Retinal pigment epithelial cell (primary cell): ENCODE measurements at regions not wholly inside any gene's neighbourhood (a gene's known extent, or its start where the extent isn't known, plus 50 kb on each side); places are given as distances from the start of the nearest gene placed in this dataset.

ENCODE experiments used
- DNase-seq: peaks from one replicate; pipeline ENCODE4 v3.0.0-alpha.2; 2010; ENCODE audit warnings: low read depth
- H3K4me3 ChIP-seq: 2 replicates; pipeline ENCODE4 v1.5.1; 2011; ENCODE audit warnings: mild to moderate bottlenecking, low read length, control low read depth, moderate library complexity
- TF ChIP-seq, protein P1 (sequence below): conservative IDR thresholded peaks from 2 replicates; pipeline ENCODE4 v1.5.1; 2011; ENCODE audit warnings: low read depth, low read length, control low read depth, inconsistent platforms

- no peak for DNase-seq
- TF ChIP-seq, protein P1, sequence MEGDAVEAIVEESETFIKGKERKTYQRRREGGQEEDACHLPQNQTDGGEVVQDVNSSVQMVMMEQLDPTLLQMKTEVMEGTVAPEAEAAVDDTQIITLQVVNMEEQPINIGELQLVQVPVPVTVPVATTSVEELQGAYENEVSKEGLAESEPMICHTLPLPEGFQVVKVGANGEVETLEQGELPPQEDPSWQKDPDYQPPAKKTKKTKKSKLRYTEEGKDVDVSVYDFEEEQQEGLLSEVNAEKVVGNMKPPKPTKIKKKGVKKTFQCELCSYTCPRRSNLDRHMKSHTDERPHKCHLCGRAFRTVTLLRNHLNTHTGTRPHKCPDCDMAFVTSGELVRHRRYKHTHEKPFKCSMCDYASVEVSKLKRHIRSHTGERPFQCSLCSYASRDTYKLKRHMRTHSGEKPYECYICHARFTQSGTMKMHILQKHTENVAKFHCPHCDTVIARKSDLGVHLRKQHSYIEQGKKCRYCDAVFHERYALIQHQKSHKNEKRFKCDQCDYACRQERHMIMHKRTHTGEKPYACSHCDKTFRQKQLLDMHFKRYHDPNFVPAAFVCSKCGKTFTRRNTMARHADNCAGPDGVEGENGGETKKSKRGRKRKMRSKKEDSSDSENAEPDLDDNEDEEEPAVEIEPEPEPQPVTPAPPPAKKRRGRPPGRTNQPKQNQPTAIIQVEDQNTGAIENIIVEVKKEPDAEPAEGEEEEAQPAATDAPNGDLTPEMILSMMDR, result no peak
- no peak overlapping the region for H3K4me3 ChIP-seq
Observed at GRCh38 chr12:124668602-124669001, 101.2 kb upstream of the NCOR2 start.

DNA sequence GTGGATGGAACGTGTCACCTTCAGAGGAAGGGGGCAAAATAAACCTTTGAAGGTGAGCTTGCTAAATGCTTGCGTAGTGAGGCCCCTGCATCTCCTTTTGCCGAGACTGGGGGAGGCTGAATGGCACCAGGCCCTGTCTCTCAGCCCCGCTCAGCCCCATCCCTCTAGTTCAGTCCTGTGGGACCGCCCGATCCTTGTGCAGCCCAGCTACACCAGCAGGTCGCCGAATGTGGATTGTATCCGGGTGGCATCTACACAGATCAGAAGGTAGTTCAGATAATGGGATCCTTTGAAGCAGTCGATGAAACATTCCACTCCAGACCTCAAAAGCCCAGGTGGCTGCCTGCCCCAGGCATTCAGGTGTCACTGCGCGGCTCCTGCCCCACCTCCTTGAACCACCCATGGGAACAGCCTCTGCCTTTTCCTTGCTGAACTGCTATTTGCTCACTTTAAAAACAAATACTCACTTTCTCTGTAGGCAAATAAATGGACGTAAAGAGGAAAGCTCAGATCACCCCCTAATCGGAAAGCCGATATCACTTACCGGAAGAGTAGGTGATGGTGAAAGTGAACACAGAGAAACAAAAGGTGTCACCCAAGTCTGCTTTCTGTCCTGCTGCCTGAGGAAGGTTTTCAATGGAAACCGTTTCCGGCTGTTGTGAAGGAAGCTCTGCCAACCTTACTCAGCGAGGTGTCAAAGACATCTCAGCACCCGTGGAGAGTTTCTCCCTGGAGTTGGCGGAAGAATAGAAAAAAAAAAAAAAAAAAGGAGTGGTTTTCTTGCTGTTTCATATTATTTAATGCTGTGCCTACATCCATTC, 100.3 kb upstream of the NCOR2 start:
- no peak overlapping the region for H3K4me3 ChIP-seq
- DNase-seq, result no peak
- TF ChIP-seq, protein P1, result no peak

GRCh38 chr12:124666722-124667259, 99.4 kb upstream of the NCOR2 start:
- DNase-seq, result no peak
- no peak overlapping the region for H3K4me3 ChIP-seq
- TF ChIP-seq, protein P1, result no peak

DNA sequence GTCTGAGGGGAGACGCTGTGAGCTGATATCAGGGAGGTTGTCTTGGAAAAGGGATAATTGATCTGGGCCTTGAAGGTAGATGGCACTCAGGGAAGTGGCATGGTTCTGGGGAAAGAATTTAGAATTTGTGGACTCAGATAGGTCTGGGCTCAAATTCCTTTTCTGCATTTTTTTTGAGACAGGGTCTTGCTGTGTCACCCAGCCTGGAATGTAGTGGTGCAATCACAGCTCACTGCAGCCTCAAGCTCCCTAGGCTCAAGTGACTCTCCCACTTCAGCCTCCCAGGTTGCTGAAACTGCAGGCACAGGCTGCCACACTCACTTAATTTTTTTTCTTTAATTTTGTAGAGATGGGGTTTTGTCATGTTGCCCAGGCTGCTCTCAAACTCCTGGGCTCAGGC, 98.1 kb upstream of the NCOR2 start:
- TF ChIP-seq, protein P1, result no peak
- DNase-seq, result no peak
- no peak overlapping the region for H3K4me3 ChIP-seq

- TF ChIP-seq, protein P1, result no peak
- no peak overlapping the region for H3K4me3 ChIP-seq
- no peak for DNase-seq
Observed at GRCh38 chr12:124664395-124665111, 97.1 kb upstream of the NCOR2 start.

DNA sequence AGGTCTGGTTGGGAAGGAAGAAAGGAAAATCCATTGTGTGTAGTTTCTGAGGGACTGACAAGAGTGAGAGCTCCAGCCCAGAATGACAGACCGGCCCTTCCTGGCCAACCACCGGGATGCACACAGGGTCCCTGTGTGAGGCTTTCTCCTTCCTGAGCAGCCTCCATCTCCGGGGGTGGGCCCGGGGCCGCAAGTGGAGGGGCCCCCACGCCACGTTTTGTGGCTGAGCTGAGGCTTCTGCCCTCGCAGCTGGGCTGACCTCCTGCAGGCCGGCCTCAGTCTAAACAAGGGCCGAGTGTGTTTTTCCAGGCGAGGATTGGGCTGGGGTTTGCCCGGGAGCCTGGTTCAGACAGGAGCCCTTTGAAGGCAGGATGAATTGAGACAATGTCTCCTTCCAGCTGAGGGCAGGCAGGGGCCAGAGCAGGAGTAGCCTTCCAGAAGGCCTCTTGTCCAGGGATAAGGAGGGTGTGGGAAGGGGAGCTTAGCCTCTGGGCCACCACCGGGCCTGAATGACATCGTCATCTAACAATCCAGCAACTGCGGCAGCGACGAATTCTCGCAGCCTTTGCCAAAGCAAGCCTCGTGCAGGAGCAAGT, 96.5 kb upstream of the NCOR2 start:
- no peak overlapping the region for H3K4me3 ChIP-seq
- TF ChIP-seq, protein P1, result no peak
- DNase-seq, result no peak
